Body of pancreas (tissue), 4 donors: ENCODE measurements at regions not wholly inside any gene's neighbourhood (a gene's known extent, or its start where the extent isn't known, plus 50 kb on each side); places are given as distances from the start of the nearest gene placed in this dataset.

Source experiments
- CTCF ChIP-seq, 7 experiments: fragments of 450-650 bp in 4 of 7; fragments of 200-600 bp in 3 of 7; sonication (generic) in 3 of 7; IDR thresholded peaks; one replicate each; pipeline ENCODE4 v1.5.1; 2016 to 2019; ENCODE audit warnings: antibody characterized with exemption in 7 of 7
- POLR2A ChIP-seq, 3 donors: fragments of 450-650 bp; IDR thresholded peaks; one replicate each; pipeline ENCODE4 v1.6.1; 2016; ENCODE audit warnings: antibody characterized with exemption in 3 of 3, mild to moderate bottlenecking in 2 of 3

DNA sequence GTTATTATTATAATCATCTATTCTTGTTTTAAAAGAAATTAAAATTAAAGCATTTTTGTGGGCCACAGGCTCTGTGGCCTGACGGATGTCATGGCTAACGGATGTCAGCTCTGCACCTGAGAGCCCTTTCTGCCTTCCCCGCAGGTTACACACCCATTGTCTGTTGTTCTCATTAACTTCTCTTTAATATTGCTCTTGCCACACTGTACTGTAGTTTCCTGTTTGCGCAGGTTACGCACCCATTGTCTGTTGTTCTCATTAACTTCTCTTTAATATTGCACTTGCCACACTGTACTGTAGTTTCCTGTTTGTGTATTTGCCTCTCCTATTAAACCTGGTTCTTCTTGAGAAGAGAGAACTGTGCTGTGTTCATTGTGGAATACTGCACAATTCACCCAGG, 294.4 kb upstream of the PLXNA2 start:
- TF ChIP-seq CTCF (IDR thresholded peaks at IDR 0.05): no peak
- TF ChIP-seq POLR2A (IDR thresholded peaks at IDR 0.05): no peak
